Kidney (tissue), 13 donors: ENCODE measurements at regions not wholly inside any gene's neighbourhood (a gene's known extent, or its start where the extent isn't known, plus 50 kb on each side); places are given as distances from the start of the nearest gene placed in this dataset.

Source experiments
- DNase-seq, 5 donors: peaks; one replicate each; pipeline ENCODE4 v3.0.0-alpha.2; 2013 to 2020
- FAIRE-seq: peaks from 2 replicates; lab custom pipeline; 2012; peaks lifted over from hg19 to GRCh38; lab: Jason Lieb, UNC
- H3K27ac ChIP-seq, 2 donors: one replicate each; pipeline ENCODE4 v1.7.0; 2013; ENCODE audit warnings: low read depth in 2 of 2, low read length in 2 of 2, inconsistent platforms in 1 of 2
- H3K27me3 ChIP-seq: one replicate; pipeline ENCODE4 v1.7.1; 2013; ENCODE audit warnings: low read length, inconsistent platforms; ENCODE audit not compliant: control insufficient read depth, insufficient read depth
- H3K36me3 ChIP-seq, 3 donors: one replicate each; pipeline versions ENCODE4 v1.7.0 to v1.7.1; 2013; ENCODE audit warnings: low read length in 3 of 3, control low read depth in 1 of 3, inconsistent platforms in 1 of 3; ENCODE audit not compliant: insufficient read depth in 3 of 3, control insufficient read depth in 2 of 3
- H3K4me1 ChIP-seq, 3 donors: one replicate each; pipeline versions ENCODE4 v1.7.0 to v1.7.1; 2013; ENCODE audit warnings: low read length in 3 of 3, inconsistent platforms in 1 of 3, low read depth in 1 of 3; ENCODE audit not compliant: control insufficient read depth in 2 of 3, insufficient read depth in 2 of 3
- H3K4me3 ChIP-seq, 3 donors: one replicate each; pipeline versions ENCODE4 v1.7.0 to v1.8.1; 2013; ENCODE audit warnings: low read length in 3 of 3, control low read depth in 1 of 3, inconsistent platforms in 1 of 3
- H3K9ac ChIP-seq, 3 donors: one replicate each; pipeline versions ENCODE4 v1.7.0 to v1.7.1; 2013; ENCODE audit warnings: low read length in 3 of 3, control low read depth in 1 of 3, inconsistent platforms in 1 of 3
- H3K9me3 ChIP-seq, 3 donors: one replicate each; pipeline versions ENCODE4 v1.7.0 to v1.7.1; 2013; ENCODE audit warnings: low read length in 3 of 3, control low read depth in 1 of 3, inconsistent platforms in 1 of 3; ENCODE audit not compliant: control insufficient read depth in 2 of 3, insufficient read depth in 1 of 3
- intact Hi-C: fragments of 100-400 bp; cut with DNase I; formaldehyde crosslinking; loops from one replicate; pipeline ENCODE4 v1.11.1; 2022
- TF ChIP-seq, protein P1 (sequence below): IDR thresholded peaks from 3 replicates; pipeline ENCODE4 v1.5.1; 2012; ENCODE audit warnings: mild to moderate bottlenecking, moderate library complexity, borderline replicate concordance; ENCODE audit not compliant: insufficient read depth; ENCODE audit errors: extremely low read depth
- donor health status: control.
- donor health status: control.
- donor health status: control.
- donor health status: control.
- donor health status: control.
- donor health status: DM: yes; HTN: yes; CAD: no.
- donor health status: Normal renal cell carcinoma (clear cell type).

DNA sequence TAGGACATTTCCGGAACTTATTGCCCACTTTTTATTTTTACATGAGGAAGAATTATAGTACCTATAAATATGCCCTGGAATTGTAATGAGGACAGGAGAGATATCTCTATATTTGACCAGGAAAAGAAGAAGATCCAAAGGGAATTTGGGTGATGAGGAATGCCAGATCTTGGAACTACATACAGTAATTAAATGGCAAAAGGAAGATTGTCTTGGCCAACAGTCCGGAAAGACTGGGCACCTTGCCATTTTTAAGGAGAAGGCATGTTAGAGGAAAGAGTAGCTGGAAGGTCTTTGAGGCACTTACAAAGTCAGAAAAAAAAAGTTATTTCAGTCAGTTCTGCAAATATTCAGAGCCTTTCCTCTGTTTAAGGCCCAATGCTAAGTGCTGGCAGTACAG lies 616.4 kb downstream of the MED13L start:
- no peak overlapping the region for H3K9ac ChIP-seq
- FAIRE-seq, result no peak
- H3K4me3 ChIP-seq, result no peak overlapping the region
- TF ChIP-seq, protein P1, sequence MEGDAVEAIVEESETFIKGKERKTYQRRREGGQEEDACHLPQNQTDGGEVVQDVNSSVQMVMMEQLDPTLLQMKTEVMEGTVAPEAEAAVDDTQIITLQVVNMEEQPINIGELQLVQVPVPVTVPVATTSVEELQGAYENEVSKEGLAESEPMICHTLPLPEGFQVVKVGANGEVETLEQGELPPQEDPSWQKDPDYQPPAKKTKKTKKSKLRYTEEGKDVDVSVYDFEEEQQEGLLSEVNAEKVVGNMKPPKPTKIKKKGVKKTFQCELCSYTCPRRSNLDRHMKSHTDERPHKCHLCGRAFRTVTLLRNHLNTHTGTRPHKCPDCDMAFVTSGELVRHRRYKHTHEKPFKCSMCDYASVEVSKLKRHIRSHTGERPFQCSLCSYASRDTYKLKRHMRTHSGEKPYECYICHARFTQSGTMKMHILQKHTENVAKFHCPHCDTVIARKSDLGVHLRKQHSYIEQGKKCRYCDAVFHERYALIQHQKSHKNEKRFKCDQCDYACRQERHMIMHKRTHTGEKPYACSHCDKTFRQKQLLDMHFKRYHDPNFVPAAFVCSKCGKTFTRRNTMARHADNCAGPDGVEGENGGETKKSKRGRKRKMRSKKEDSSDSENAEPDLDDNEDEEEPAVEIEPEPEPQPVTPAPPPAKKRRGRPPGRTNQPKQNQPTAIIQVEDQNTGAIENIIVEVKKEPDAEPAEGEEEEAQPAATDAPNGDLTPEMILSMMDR, result no peak
- peaks cover 4 to 9% (median 5%) of the 10 kb centered on the region in 3 donors for H3K4me1 ChIP-seq
- no peaks in the 10 kb centered on the region for H3K27me3 ChIP-seq
- intact Hi-C loops, result no loop called here
- peak overlapping the region in 1 of 2 donors; percentile 28 for H3K27ac ChIP-seq
- no peaks in the 10 kb centered on the region for H3K9me3 ChIP-seq
- DNase-seq, result peak in 2 of 5 donors; percentile 49 to 73
- H3K36me3 ChIP-seq, result no peaks in the 10 kb centered on the region

DNA sequence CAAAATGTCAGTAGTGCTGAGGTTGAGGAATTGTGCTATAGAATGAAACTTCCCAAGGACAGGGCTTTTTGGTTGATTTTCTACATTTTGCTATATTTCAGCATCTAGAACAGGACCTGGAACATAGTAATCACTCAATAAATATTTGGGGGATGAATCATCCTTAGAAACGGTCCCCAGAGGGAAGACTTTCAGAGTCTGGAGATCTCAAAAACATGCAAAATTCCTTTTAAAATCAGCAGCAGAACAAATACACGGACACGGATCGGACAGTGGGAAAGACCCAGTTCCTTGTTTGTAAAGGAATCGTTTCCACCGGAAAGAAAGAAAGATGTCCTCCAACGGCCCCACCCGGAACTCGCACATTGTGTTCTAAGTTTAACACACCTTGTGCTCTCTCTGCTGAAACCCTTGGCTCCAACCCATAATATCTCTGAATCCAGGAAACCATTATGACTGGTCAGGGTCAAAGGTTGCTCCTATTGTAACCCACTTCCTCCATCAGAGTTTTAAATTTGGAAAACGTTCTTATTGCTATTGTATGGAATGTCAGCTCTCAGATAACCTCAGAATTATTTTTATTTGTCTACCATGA lies 617.2 kb downstream of the MED13L start:
- no peak overlapping the region for H3K27ac ChIP-seq
- no peaks in the 10 kb centered on the region for H3K36me3 ChIP-seq
- intact Hi-C loops, result no loop called here
- H3K27me3 ChIP-seq, result no peaks in the 10 kb centered on the region
- no peak overlapping the region for H3K9ac ChIP-seq
- DNase-seq, result peak in 1 of 5 donors; percentile 57
- no peak for FAIRE-seq
- no peaks in the 10 kb centered on the region for H3K9me3 ChIP-seq
- no peak overlapping the region for H3K4me3 ChIP-seq
- TF ChIP-seq, protein P1, result no peak
- peaks cover 4 to 9% (median 5%) of the 10 kb centered on the region in 3 donors for H3K4me1 ChIP-seq

DNA sequence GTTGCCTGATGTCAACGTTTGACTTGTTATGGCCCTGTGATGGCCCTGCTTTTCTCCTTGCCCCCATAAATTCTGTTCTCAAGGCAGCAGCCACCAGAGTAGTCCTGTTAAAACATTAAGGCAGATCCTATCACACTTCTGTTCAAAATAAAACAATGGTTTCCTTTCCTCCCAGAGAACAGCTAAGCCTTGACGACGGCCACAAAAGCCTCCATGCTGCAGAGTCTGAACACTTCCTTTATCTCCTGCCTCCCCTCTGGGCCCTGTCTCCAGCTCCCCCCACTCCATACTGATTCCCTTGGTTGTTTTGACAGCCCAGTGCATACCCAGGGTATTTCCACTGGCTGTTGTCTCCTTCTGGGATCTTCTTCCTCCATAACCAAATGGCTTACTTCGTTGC lies 618.1 kb downstream of the MED13L start:
- no peak overlapping the region for H3K27ac ChIP-seq
- H3K4me3 ChIP-seq, result no peak overlapping the region
- H3K4me1 ChIP-seq, result peaks cover 4 to 9% (median 5%) of the 10 kb centered on the region in 3 donors
- no peak overlapping the region for H3K9ac ChIP-seq
- DNase-seq (no peak), FAIRE-seq (no peak)
- TF ChIP-seq, protein P1, result no peak
- no peaks in the 10 kb centered on the region for H3K9me3 ChIP-seq
- intact Hi-C loops, result no loop called here
- no peaks in the 10 kb centered on the region for H3K27me3 ChIP-seq
- no peaks in the 10 kb centered on the region for H3K36me3 ChIP-seq
